ENCODE measurements at regions not wholly inside any gene's neighbourhood (a gene's known extent, or its start where the extent isn't known, plus 50 kb on each side); places are given as distances from the start of the nearest gene placed in this dataset.

- TF ChIP-seq POLR2A (IDR thresholded peaks at IDR 0.05) (no peak), EP300 (IDR thresholded peaks at IDR 0.05) (no peak), POLR2AphosphoS5 (IDR thresholded peaks at IDR 0.05) (no peak)
- TF ChIP-seq, protein P1, sequence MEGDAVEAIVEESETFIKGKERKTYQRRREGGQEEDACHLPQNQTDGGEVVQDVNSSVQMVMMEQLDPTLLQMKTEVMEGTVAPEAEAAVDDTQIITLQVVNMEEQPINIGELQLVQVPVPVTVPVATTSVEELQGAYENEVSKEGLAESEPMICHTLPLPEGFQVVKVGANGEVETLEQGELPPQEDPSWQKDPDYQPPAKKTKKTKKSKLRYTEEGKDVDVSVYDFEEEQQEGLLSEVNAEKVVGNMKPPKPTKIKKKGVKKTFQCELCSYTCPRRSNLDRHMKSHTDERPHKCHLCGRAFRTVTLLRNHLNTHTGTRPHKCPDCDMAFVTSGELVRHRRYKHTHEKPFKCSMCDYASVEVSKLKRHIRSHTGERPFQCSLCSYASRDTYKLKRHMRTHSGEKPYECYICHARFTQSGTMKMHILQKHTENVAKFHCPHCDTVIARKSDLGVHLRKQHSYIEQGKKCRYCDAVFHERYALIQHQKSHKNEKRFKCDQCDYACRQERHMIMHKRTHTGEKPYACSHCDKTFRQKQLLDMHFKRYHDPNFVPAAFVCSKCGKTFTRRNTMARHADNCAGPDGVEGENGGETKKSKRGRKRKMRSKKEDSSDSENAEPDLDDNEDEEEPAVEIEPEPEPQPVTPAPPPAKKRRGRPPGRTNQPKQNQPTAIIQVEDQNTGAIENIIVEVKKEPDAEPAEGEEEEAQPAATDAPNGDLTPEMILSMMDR (IDR thresholded peaks at IDR 0.05) = no peak
Observed at GRCh38 chr5:174589599-174589998, 134.8 kb upstream of the MSX2 start.

Data from gastroesophageal sphincter (tissue), 3 donors.